Testis (tissue), 2 donors: ENCODE measurements at regions not wholly inside any gene's neighbourhood (a gene's known extent, or its start where the extent isn't known, plus 50 kb on each side); places are given as distances from the start of the nearest gene placed in this dataset.

Experiments used
- DNase-seq: peaks from one replicate; pipeline ENCODE4 v3.0.0-alpha.2; 2019
- H3K27ac ChIP-seq, 2 donors: fragments of 200-600 bp; sonication (generic); one replicate each; pipeline ENCODE4 v1.5.1; 2019
- H3K27me3 ChIP-seq: fragments of 200-600 bp; sonication (generic); one replicate; pipeline ENCODE4 v1.5.1; 2019
- H3K36me3 ChIP-seq: fragments of 200-600 bp; sonication (generic); one replicate; pipeline ENCODE4 v1.5.1; 2017; ENCODE audit warnings: low read depth; ENCODE audit errors: missing control alignments
- H3K4me1 ChIP-seq: fragments of 200-600 bp; sonication (generic); one replicate; pipeline ENCODE4 v1.5.1; 2019
- H3K4me3 ChIP-seq, 2 donors: fragments of 200-600 bp; sonication (generic); one replicate each; pipeline ENCODE4 v1.5.1; 2017 to 2019
- H3K9me3 ChIP-seq: fragments of 200-600 bp; sonication (generic); one replicate; pipeline ENCODE4 v1.5.1; 2017
- CTCF ChIP-seq, 3 experiments: fragments of 450-650 bp in 2 of 3; fragments of 200-600 bp in 1 of 3; sonication (generic) in 1 of 3; IDR thresholded peaks; one replicate each; pipeline ENCODE4 v1.5.1; 2016 to 2019; ENCODE audit warnings: antibody characterized with exemption in 3 of 3, mild to moderate bottlenecking in 2 of 3, moderate library complexity in 1 of 3
- POLR2A ChIP-seq: fragments of 450-650 bp; IDR thresholded peaks from one replicate; pipeline ENCODE4 v1.6.1; 2017; ENCODE audit warnings: antibody characterized with exemption, mild to moderate bottlenecking, moderate library complexity
- WGBS, 2 donors: methylation state at CpG; one replicate each; pipeline ENCODE4 v1.1.5; 2018; 5-methylcytosine and 5-hydroxymethylcytosine counted together
- intact Hi-C: fragments of 100-400 bp; cut with DNase I; formaldehyde crosslinking; loops from one replicate; pipeline ENCODE4 v1.15.1; 2023; ENCODE audit warnings: low total_unique reads

GRCh38 chr2:343355-343754, 55.5 kb upstream of the ALKAL2 start:
- Histone ChIP-seq H3K4me1 (no peaks in the 10 kb centered on the region), H3K9me3 (no peaks in the 10 kb centered on the region), H3K36me3 (no peaks in the 10 kb centered on the region), H3K4me3 (no peak overlapping the region), H3K27me3 (no peaks in the 10 kb centered on the region), H3K27ac (no peak overlapping the region)
- DNase-seq, result no peak
- intact Hi-C loops, result no loop called here
- TF ChIP-seq POLR2A (no peak), CTCF (IDR thresholded peaks at IDR 0.05) (no peak)
- 92% methylated on average over 5 of the region's 5 CpGs for WGBS, 2 donors

DNA sequence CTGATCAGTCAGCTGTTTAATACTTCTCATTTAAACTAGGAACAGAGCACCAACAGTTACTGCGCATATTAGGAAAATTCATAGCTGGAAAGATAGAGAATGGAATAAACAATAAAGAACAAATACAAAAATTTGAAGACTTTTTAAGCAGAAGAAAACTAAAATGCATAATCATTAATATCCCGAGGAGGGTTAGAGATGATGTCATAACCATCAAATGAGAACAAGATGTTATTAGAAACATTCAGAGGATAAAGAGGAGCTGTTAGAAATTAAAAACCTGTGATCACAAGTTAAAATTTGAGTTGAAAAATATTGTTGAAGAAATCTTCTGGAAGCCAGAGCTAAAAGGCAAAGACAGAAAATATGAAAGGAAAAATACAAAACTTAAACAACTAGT, 54.0 kb upstream of the ALKAL2 start:
- H3K4me1 ChIP-seq, result no peaks in the 10 kb centered on the region
- no peak overlapping the region for H3K4me3 ChIP-seq
- TF ChIP-seq POLR2A, result no peak
- TF ChIP-seq CTCF (IDR thresholded peaks at IDR 0.05), result no peak
- H3K27me3 ChIP-seq, result no peaks in the 10 kb centered on the region
- no peaks in the 10 kb centered on the region for H3K9me3 ChIP-seq
- intact Hi-C loops, result no loop called here
- no peak for DNase-seq
- WGBS, 2 donors, result 68 to 72% methylated on average over 2 of the region's 2 CpGs
- H3K36me3 ChIP-seq, result no peaks in the 10 kb centered on the region
- H3K27ac ChIP-seq, result no peak overlapping the region

- no peak for DNase-seq
- Histone ChIP-seq H3K27me3 (no peaks in the 10 kb centered on the region), H3K9me3 (no peaks in the 10 kb centered on the region), H3K27ac (no peak overlapping the region), H3K36me3 (no peaks in the 10 kb centered on the region), H3K4me1 (no peaks in the 10 kb centered on the region), H3K4me3 (no peak overlapping the region)
- no peak for TF ChIP-seq CTCF (IDR thresholded peaks at IDR 0.05)
- intact Hi-C loops, result no loop called here
- 79 to 83% methylated on average over 9 of the region's 9 CpGs for WGBS, 2 donors
Observed at GRCh38 chr2:341017-341542, 53.2 kb upstream of the ALKAL2 start.
